ENCODE measurements at regions not wholly inside any gene's neighbourhood (a gene's known extent, or its start where the extent isn't known, plus 50 kb on each side); places are given as distances from the start of the nearest gene placed in this dataset.

GRCh38 chr3:28136607-28137216, 104.7 kb upstream of the CMC1 start:
- TF ChIP-seq CTCF (IDR thresholded peaks at IDR 0.05) (no peak), POLR2AphosphoS5 (IDR thresholded peaks at IDR 0.05) (no peak), POLR2A (IDR thresholded peaks at IDR 0.05) (no peak)

Measured in prostate gland (tissue), 2 donors.